ENCODE measurements at regions not wholly inside any gene's neighbourhood (a gene's known extent, or its start where the extent isn't known, plus 50 kb on each side); places are given as distances from the start of the nearest gene placed in this dataset.
"Not testable (repeated sequence)": the region's sequence is repeated elsewhere in the genome, so short reads cannot be mapped to it uniquely, and the experiment has no call there.

DNA sequence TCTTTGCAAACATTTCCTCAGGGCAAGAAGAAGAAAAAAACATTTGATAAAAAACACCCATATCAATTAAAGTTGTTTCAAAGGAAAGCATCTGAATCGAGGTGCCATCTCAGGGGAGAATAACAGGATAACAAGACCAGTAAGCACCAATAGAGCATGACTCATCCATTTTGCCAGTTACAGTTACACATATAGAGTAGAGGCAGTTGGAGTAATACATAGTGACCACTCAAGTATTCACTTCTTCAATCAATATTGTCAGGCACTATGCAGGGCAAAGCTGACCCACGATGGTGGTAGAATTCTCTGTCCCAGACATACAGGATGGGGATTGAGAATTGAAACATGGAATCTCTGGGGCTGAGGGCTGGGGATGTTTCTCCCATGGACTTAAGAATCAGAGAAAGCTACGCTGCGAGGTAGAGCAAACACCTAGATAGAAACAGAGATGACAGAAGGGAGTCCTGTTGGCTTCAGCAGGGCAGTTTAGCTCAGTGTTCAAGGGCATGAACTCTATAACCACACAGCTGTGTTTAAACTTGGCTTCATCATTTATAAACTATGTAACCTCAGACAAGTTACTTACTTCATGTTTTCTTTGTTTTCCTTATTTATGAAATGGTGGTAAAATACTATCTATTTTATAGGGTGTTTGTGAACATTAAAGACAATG, 186.4 kb upstream of the NANOGP8 start:
- TF ChIP-seq, protein P1, sequence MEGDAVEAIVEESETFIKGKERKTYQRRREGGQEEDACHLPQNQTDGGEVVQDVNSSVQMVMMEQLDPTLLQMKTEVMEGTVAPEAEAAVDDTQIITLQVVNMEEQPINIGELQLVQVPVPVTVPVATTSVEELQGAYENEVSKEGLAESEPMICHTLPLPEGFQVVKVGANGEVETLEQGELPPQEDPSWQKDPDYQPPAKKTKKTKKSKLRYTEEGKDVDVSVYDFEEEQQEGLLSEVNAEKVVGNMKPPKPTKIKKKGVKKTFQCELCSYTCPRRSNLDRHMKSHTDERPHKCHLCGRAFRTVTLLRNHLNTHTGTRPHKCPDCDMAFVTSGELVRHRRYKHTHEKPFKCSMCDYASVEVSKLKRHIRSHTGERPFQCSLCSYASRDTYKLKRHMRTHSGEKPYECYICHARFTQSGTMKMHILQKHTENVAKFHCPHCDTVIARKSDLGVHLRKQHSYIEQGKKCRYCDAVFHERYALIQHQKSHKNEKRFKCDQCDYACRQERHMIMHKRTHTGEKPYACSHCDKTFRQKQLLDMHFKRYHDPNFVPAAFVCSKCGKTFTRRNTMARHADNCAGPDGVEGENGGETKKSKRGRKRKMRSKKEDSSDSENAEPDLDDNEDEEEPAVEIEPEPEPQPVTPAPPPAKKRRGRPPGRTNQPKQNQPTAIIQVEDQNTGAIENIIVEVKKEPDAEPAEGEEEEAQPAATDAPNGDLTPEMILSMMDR (IDR thresholded peaks at IDR 0.05; ENCODE audit: insufficient read depth, low read length), result no peak
- no peak overlapping the region for H3K4me3 ChIP-seq (ENCODE audit: low read depth, low read length)

DNA sequence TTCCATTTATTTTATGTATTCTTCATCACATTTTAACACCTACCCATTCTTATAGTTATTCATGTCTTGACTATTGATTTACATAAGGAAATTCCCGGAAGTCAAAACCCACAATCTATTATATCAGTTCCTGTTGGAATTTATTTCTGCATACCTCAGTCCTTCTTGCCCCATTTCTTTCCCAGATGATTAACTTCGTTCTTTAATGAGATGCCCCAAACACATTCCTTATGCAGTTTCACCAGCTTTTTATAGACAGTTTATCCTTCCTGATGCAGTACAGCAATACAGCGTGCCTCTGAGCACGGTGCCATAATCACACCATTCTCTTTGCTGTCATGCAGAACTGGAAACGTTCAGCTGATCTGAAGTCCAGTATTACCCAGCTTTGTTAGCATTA, 175.8 kb upstream of the NANOGP8 start:
- no peak for DNase-seq (ENCODE audit: low read depth)
- TF ChIP-seq, protein P1 (IDR thresholded peaks at IDR 0.05; ENCODE audit: insufficient read depth, low read length), result no peak
- no peak overlapping the region for H3K4me3 ChIP-seq (ENCODE audit: low read depth, low read length)

More for the DNA sequence above, 186.4 kb upstream of the NANOGP8 start:
- DNase-seq (ENCODE audit: low read depth), result no peak

DNA sequence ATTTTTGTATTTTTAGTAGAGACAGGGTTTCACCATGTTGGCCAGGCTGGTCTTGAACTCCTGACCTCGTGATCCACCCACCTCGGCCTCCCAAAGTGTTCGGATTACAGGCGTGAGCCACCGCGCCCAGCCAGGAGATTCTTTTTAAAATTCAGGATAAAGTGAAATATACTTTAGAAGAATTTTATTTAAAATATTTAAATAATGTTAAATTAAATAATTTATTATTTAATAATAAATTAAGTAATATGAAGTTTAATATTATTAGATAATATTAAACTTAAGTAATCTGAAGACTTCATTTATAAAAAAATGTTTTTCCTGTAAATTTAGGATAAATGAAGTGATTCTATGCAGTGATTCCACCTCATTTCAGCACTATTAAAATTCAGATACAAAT, 175.2 kb upstream of the NANOGP8 start:
- not testable (repeated sequence) for H3K4me3 ChIP-seq (ENCODE audit: low read depth, low read length); DNase-seq (ENCODE audit: low read depth)

DNA sequence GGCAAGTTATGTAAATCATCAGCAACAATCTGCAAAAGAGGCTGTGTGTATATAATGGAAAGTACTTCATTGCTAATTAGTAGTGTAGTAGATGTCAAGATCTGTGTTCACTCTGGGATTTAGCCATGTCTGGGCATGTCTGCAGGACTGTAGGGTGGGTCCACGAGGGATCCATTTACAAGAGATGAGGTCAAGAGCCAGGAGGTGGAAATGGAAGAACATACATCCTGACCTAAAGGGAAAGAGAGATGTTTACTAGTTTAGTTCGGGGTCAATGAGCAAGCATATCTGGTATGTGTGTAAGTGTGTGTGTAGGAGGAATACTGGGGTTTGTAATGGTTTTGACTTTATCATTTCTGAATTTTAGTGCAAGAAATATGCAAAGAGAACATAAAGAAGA, 171.5 kb upstream of the NANOGP8 start:
- no peak for DNase-seq (ENCODE audit: low read depth)
- no peak overlapping the region for H3K4me3 ChIP-seq (ENCODE audit: low read depth, low read length)
- TF ChIP-seq, protein P1 (IDR thresholded peaks at IDR 0.05; ENCODE audit: insufficient read depth, low read length), result no peak

DNA sequence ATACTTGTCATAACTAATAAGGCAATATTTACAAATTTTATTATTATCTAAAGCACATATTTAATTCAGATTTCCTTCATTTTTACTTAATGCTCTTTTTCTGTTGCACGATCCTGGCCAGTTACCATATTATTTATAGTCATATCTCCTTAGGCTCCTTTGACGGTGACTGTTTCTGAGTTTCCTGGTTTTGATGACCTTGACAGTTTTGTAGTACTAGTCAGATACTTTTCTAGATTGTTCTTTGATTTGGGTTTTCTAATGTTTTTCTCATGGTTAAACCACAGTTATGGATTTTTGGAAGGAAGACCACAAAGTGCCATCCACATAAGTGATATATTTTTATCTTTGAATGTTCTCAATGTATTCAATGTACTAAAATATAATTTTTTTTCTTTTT, 171.0 kb upstream of the NANOGP8 start:
- H3K4me3 ChIP-seq (ENCODE audit: low read depth, low read length), result no peak overlapping the region
- TF ChIP-seq, protein P1 (IDR thresholded peaks at IDR 0.05; ENCODE audit: insufficient read depth, low read length), result no peak
- no peak for DNase-seq (ENCODE audit: low read depth)

DNA sequence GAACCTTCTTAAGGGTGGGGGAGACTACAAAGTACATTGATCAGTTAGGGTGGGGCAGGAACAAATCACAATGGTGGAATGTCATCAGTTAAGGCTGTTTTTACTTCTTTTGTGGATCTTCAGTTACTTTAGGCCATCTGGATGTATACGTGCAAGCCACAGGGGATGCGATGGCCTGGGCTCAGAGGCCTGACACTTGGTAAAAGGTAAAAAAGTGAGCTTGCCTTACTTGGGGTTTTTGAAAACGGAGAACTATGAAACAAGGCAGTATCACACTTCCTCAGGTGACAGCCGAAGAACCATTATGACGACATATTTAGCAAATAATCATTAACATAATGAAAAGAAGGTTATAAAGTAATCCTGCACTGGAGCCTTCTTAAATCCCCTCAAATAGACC, 169.8 kb upstream of the NANOGP8 start:
- not testable (repeated sequence) for DNase-seq (ENCODE audit: low read depth); H3K4me3 ChIP-seq (ENCODE audit: low read depth, low read length)

DNA sequence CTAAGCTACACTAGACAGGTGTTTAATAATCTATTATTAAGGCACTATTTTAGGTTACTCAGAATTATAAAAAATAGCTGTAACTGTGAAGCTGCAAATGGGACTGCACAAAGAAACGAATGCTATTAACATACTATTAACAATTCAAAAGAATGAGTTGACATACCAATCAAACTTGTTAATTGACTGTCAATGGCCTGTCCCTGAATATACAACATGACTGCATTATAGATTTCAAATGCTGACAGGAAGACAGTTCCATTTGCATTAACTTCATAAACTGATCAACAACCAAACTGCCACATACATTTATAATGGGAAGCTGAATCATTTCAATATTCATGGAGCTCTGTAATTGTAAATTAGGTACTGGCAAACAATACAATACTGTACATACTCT, 169.0 kb upstream of the NANOGP8 start:
- TF ChIP-seq, protein P1 (IDR thresholded peaks at IDR 0.05; ENCODE audit: insufficient read depth, low read length), result no peak
- DNase-seq (ENCODE audit: low read depth), result no peak
- no peak overlapping the region for H3K4me3 ChIP-seq (ENCODE audit: low read depth, low read length)

DNA sequence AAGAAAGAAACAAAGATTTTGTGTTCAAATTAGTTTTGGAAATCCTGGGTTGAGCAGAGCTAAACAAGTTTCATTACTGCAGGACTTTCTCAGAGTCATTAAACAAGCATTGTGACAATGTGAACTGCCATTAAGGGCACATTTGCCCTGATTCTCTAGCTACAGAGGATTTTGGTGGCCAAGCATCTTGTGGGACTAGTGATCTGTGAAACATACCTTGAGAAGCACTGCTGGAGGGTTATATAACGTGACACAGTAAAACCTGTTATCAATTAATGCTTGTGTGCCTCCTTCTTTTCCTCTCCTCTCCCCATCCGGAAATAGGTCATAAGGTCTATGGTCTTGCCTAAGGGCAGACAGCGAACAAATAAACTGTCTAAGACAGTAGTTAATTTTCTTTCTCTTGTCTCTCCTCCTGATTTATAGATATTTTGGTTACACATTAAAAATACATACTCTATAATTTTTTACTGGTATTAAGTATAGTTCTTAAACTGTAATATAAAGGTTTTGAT, 167.3 kb upstream of the NANOGP8 start:
- TF ChIP-seq, protein P1 (IDR thresholded peaks at IDR 0.05; ENCODE audit: insufficient read depth, low read length), result no peak
- DNase-seq (ENCODE audit: low read depth), result no peak
- H3K4me3 ChIP-seq (ENCODE audit: low read depth, low read length), result no peak overlapping the region
